HG03571 (cell line): ENCODE measurements at regions not wholly inside any gene's neighbourhood (a gene's known extent, or its start where the extent isn't known, plus 50 kb on each side); places are given as distances from the start of the nearest gene placed in this dataset.

Source experiments
- ATAC-seq: cut with Tn5 transposase; IDR thresholded peaks from one replicate; pipeline ENCODE4 v1.9.1; 2021; ENCODE audit not compliant: unreplicated experiment

DNA sequence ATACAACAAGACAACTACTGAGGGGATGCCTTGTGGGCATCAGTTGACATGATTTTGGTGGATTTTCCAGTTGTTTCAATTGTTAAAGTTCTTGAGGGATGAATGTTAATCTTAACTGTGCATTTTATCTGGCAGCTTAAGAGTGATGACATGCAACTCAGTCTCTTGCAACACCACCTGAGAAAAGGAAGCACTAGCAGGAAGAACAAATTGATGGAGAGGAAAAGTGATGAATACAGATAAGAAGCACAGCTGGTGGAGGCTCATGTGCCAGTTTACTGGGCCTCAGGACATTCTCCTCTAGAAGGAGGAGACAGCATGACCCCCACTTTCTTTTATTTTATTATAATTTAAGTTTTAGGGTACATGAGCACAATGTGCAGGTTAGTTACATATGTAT, 341.3 kb upstream of the RBMY1B start:
- ATAC-seq: no peak

DNA sequence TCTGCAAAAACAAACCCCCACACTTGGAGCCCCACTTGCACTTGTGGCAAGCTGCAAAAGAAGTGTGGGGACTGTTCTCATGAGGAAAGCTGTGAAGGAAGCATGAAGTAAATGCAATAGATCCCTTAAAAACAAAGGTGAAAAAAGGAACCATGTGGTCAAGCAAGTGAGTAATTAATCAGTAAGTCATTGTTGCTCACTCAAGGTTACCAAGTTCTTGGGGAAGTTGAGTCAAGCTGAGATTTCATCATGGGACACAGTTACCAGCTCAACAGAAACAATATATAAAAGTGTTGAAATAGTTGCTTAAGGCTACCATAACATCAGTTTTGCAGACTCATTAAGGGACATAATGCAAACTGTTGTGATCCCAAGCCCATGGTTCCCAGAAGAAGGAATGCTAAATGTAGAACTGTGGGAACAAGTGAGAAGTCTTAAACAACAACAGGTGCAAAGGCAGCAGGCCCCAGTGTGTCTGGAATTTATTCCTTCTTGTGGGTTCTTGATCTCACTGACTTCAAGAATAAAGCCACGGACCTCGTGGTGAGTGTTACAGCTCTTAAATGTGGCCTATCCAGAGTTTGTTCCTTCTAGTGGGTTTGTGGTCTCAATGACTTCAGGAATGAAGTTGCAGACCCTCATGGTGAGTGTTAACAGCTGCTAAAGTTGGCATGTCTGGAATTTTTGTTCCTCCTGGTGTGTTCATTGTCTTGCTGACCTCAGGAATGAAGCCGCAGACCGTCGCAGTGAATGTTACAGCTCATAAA, 336.3 kb upstream of the RBMY1B start:
- ATAC-seq: no peak

DNA sequence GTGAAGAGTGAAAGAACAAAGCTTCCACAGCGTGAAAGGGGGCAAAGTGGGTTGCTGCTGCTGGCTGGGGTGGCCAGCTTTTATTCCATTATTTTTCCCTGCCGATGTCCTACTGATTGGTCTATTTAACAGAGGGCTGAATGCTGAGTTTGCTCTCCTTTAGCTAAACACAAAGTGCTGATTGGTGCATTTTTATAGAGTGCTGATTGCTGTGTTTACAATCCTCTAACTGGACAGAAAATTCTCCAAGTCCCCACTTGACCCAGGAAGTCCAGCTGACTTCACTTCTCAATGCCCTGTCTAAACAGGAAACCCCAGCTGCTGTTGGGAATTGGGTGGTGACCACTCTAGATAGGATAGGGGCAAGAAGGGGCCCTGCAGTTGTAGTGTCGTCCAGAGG, 335.6 kb upstream of the RBMY1B start:
- ATAC-seq: no peak

DNA sequence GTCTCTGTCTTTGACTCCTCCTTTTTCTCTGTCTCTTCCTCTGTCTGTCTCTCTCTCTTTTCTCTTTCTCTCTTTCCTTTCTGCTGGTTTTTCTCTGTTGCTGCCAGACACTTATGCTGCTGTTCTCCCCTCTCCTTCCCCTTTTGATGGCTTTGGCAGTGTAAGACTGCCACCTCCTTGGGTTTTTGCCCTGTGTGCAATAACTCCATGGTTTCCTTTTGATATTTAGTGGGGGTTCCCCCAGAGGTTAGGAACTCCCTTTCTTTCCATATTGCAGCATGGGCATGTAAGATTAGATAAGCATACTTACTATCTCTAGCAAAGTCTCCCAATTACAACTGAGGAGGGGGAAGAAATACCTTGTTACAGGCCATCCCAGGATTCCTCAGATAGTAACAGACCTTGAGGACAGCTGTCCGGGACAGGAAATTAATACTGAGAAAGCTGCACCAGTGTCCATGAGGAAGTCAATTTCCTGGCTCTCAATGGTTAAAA, 333.8 kb upstream of the RBMY1B start:
- no peak for ATAC-seq

DNA sequence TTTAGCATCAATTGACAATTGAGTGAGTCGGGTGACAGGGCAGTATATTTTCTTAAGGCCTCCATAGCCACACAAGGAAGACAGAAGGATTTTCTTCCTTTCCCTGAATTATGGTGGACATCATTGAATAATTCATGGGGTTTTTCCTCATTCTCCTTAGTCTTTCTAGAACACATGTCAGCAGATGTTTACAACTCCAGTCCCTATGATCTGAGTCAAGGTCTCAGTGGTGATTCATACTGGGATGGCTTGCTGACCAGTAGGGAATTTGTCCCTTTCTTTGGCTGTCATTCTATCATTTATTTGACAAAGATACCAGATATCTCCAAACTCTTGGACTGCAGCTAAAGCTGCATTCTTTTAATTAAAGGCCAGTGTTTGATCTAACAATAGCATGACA, 332.9 kb upstream of the RBMY1B start:
- no peak for ATAC-seq

DNA sequence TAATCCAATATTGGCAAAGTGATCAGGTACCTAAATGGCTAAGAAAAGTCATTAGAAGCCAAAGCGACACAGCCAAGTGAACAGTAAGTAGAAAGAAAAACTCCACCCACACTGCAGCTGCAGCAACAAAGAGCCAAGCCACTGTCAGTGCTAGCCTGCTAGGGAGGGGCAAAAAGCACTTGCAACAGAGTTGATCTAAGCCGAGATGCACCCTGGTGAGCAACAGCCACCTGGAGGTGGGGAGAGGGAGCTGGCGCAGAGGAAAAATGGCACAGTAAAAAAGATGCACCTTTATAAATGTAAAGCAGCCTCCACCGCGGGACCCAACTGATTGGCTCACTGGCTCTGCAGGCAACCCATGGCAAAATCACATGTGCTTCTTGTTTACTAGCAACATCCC, 330.2 kb upstream of the RBMY1B start:
- no peak for ATAC-seq

DNA sequence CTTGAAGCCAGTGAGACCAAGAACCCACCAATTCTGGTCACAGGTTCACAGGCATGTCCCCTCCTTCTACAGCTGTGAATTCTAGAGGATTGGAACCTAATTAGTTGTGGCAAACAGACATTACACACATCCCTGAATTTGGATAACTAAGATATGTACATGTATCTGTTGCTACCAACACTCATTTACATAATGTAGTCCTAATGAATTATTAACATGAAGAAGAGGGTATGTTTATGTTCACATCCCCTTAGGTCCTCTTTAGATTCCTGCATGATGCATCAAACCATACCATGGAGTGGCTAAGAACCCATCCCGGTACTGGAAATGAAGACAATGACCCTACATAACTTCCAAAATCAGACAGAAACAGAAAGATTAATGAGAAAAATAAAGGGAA, 326.9 kb upstream of the RBMY1B start:
- ATAC-seq: no peak

DNA sequence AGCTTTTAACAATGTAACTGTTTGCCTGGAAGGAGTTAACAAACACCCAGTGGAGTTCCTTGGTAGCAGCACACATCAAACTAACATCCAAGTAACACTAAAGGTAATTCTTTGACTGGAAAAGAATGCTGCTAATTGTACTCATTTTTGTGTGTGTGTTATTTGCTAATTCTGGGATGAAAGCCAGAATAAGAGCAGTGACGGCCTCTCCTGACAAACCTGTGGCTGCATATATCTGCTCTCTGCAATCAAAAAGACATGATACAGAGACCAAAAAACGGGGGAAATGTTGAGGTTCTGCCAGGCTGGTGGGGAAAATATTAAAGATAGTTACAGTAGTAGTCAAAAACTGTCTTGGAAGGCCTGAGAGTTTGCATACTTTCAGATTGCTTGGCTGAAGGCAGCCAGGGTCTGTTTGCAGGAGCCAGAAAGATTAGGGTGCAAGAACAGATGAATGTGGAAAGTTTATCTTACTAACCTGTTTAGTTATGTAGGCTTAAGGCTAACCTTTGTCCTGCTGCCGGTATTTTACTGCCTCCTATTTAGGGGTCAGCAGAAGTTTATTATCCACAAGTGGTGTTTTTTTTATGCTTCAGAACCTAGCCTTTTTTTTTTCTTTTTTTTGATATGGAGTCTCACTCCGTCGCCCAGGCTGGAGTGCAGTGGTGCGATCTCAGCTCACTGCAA, 325.6 kb upstream of the RBMY1B start:
- ATAC-seq: no peak

DNA sequence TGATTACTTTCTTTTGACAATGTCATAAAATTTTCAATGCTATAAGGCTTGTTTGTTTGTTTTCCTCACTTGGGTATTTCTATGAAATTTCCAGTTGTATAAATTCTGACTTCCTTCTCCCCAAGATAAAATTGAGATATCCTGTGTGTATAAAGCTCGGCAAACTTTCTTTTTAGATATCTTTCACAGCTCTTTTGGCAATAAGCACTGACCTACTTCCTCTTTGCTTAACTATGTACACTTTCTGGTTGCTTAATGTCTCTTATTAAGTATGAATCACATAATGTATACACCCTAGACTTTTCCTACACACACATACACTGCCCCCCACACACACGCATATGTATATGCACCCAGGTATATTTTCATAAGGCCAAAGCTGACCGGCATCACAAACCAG, 318.4 kb upstream of the RBMY1B start:
- no peak for ATAC-seq

DNA sequence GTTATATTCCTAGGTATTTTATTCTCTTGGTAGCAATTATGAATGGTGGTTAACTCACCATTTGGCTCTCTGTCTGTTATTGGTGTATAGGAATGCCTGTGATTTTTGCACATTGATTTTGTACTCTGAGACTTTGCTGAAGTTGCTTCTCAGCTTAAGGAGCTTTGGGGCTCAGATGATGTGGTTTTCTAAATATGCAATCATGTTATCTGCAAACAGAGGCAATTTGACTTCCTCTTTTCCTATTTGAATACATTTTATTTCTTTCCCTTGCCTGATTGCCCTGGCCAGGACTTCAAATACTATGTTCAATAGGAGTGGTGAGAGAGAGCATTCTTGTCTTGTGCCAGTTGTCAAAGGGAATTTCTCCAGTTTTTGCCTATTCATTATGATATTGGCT, 310.9 kb upstream of the RBMY1B start:
- ATAC-seq: no peak

DNA sequence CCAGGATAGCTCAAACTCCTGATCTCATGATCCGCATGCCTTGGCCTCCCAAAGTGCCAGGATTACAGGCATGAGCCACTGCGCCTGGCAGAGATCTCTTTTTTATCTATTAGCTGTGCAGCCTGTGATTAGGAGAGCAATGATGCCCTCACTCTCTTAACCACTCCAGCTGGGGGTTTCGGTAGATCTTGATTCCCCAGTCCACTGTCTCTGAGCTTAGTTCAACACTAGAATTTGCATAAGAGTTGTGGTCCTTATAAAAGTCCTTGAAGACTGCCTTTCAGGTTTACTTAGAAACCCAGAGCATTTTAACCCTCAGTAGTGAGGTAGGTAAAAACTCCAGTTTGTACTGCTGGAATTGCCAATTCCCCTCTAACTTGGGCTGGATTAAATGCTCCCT, 283.3 kb upstream of the RBMY1B start:
- ATAC-seq: peak; percentile 94

DNA sequence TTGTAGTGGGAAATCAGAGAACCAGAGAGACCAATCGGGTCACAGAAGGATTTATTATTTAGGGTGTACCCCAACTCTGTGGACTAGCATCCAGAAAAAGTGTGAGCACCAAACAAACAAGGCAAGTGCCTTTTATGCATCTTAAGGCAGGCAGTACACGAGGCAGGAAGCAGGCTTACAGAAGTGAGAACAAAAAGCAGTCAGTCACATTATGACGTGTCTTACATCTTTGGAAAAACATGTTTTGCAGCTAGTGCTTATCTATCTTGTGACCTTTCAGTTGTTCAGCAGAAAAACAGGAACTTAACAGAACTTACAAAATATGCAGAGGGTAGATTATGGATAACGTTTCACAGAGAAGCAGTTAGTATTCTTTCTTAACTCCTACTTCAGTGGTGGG, 270.9 kb upstream of the RBMY1B start:
- peak; percentile 92 for ATAC-seq

DNA sequence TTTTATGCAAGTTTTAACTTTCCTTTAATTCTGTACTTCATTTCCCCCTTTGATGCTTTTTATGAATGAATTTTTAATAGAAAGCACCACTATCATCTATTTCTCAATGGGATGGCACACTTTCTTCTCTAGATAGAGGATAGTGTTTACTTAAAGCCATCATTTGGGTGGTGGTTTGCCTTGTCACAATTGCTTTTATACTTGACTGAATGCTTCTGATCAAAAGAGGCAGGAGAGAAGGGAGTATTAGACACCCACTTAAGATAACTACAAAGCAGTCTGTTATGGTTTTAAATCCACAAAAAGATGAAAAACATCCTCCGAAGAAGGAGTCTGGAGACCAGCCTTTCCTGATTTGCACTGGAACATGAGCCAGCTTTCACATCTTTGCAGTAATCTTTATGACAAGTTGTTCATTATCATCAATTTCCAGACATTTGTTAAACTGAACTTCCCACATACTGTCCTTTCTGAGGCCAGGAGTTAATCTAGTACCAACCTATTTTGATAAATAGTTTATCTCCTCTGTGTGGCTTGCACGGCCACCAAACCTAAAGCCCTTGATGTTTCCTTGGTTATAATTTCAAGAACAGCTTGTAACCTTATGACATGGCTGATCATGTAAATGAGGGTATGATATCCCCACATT, 270.4 kb upstream of the RBMY1B start:
- no peak for ATAC-seq

DNA sequence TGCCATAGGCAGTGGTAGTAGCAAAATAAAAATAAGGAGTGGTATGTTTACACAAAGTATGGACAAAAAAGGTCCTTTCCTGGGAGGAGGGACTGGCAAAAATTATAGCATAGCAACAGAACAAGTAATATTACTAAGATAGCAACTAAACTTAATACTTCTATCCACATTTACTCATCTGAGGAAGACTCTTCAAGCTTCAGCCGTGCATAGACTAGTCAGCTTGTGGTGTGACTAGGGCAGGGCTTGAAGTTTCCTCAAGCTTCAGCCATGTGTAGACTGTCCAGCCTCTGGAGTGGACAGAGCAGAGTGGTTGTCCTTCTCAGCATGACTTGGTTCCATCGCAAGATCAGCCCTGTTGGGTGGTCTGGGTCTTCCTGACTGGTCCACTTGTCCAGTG, 268.3 kb upstream of the RBMY1B start:
- no peak for ATAC-seq

DNA sequence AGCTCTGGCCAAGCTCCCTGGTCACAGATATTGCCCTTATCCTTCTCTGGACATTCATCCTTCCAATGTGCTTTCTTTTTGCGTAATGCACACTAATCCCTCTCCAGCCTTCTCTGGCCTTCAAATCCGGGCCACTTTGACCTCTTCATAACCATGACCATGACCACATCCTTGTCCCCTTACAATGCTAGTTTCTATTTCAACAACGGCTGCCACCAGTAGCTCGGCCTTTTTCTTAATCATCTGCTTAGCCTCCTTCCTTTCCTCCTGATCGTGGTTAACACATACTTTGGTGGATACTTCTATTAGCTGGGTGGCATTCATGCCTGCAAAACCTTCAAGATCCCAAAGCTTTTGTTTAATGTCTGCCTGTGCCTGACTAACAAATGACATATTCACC, 264.4 kb upstream of the RBMY1B start:
- ATAC-seq: peak; percentile 33

DNA sequence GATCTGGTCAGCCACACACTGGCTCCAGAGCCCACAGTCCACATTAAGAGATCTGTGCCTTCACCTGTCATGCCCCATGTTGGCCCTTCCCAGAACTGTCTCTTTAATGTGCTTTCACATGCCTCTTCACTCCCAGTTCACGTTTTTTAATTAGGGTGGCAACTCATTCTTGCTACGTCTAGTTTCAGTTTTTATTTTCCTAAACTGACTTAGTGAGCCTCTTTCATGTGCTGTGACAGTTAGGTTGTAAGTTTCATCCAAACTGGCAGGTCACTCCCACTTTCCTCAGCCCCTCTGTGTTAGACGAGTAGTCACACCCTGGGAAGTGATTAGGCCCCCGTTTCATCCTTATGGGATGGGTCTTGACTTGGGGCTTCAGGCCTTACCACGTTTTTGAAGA, 262.5 kb upstream of the RBMY1B start:
- ATAC-seq: no peak

DNA sequence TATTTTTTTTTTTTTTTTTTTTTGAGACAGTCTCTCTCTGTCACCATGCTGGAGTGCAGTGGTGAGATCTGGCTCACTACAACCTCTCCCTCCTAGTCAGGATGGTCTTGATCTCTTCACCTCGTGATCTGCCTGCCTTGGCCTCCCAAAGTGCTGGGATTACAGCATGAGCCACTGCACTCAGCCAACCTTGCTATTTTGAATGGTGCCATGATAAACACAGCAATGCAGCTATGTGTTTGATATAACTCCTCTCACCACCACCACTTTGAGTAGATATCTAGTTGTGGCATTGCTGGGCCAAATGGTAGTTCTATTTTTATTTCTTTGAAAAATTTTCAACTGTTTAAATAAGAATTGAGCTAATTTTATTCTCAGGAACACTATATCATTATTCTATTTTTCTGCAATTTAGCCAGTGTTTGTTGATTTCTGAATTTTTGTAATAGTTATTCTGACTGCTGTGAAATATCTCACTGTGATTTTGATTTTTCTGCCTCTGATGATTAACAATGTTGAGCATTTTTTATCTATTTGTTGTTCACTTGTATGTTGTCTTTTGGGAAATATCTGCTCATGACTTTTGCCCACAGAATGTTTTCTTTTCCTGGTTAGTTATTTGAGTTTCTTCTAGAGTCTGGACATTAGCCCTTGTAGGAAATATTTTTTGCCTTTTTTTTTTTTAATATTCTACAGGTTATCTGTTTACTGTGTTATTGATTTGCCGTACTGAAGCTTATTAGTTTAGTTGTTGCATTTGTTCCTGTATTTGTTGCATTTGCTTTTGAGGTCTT, 257.5 kb upstream of the RBMY1B start:
- no peak for ATAC-seq

DNA sequence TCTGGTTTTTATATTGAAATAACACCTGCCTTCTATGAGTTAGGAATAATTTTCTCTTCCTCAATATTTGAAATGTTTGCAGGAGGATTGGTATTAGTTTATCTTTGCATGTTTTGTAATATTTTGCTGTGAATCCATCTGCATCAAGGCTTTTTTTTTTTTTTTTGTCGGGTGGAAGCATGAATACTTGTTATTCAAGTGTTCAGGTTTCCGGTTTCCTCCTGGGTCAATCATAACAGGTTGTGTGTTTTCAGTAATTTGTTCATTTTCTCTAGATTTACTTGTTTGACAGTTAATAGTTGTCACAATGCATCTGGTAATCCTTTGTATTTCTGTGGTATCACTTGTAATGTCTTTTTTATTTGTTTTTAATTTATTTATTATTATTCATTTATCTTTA, 256.7 kb upstream of the RBMY1B start:
- no peak for ATAC-seq

DNA sequence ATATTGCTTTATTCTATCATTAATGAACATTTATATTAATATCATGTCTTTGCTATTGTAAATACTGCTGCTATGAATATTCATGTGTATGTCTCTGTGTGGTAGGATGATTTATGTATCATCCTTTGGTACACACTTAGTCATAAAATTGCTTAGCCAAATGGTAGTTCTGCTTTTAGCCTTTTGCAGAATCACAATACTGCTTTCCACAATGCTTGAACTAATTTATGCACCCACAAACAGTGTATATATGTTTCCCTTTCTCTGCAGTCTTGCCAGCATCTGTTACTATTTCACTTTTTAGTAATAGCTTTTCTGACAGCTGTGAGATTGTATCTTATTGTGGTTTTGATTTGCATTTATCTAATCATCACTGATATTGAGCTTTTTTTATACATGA, 254.3 kb upstream of the RBMY1B start:
- peak; percentile 52 for ATAC-seq

DNA sequence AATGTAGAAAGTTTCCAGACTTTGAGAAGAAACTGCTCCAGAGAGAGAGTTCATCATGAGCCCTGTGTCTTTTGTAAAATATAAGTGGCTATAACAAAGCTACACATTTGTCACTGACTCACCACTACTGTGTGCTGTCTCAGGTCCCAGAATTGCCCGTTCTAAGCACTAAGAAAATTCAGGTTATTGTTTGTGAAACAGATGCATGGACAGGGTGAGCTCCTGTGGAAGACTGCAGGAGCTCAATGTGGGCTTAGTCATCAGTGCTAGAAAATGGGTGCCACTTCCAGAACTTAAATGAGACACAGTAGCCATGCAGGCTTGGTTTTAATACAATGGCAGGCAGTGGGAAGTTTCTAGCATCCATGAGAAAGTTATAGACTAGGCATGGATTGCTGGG, 251.4 kb upstream of the RBMY1B start:
- no peak for ATAC-seq

DNA sequence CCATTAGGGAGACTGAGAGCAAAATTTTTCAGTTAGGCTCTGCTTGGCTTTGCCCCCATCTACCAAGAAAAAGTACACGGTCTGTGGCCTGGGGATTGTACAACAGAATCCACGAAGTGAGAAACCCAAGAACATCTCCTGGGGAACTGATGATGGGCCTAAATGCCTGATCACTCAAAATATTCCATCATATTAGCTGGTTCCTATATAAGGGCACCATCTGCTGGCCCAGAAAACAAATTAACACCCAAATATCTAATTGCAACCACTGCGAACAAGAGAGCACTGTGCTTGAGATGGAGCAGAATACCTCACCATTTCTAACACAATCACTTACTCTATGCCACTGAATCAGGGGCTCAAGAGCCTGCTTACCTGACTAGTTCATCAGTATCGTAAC, 250.8 kb upstream of the RBMY1B start:
- no peak for ATAC-seq
